Spleen (tissue), 11 donors: ENCODE measurements at regions not wholly inside any gene's neighbourhood (a gene's known extent, or its start where the extent isn't known, plus 50 kb on each side); places are given as distances from the start of the nearest gene placed in this dataset.

Source experiments
- DNase-seq: peaks from one replicate; pipeline ENCODE4 v3.0.0-alpha.2; 2020
- H3K27ac ChIP-seq, 8 donors: fragments of 200-600 bp; sonication (generic) in 7 of 8; 1 replicate in 4 of 8; 2 replicates in 4 of 8; pipeline versions ENCODE4 v1.5.0 to v1.8.0; 2016 to 2021; ENCODE audit warnings: inconsistent platforms in 4 of 8, mild to moderate bottlenecking in 4 of 8, moderate library complexity in 1 of 8
- H3K27me3 ChIP-seq, 7 donors: fragments of 200-600 bp; sonication (generic) in 6 of 7; replicated peaks in 1 of 7; 1 replicate in 4 of 7; 2 replicates in 3 of 7; pipeline versions ENCODE4 v1.5.0 to v1.8.0; 2016 to 2021; ENCODE audit warnings: inconsistent platforms in 3 of 7, mild to moderate bottlenecking in 1 of 7
- H3K36me3 ChIP-seq, 6 donors: fragments of 200-600 bp; sonication (generic) in 5 of 6; 1 replicate in 4 of 6; 2 replicates in 2 of 6; pipeline versions ENCODE4 v1.5.0 to v1.8.0; 2016 to 2021; ENCODE audit warnings: inconsistent platforms in 2 of 6
- H3K4me1 ChIP-seq, 6 donors: fragments of 200-600 bp; sonication (generic) in 5 of 6; 1 replicate in 3 of 6; 2 replicates in 3 of 6; pipeline versions ENCODE4 v1.5.0 to v1.8.0; 2016 to 2021; ENCODE audit warnings: inconsistent platforms in 3 of 6
- H3K4me3 ChIP-seq, 8 donors: fragments of 200-600 bp; sonication (generic) in 7 of 8; 1 replicate in 4 of 8; 2 replicates in 4 of 8; pipeline versions ENCODE4 v1.5.0 to v1.8.0; 2016 to 2021; ENCODE audit warnings: inconsistent platforms in 4 of 8, mild to moderate bottlenecking in 4 of 8, moderate library complexity in 2 of 8
- H3K9me3 ChIP-seq, 8 donors: fragments of 200-600 bp; sonication (generic) in 7 of 8; 1 replicate in 4 of 8; 2 replicates in 4 of 8; pipeline versions ENCODE4 v1.5.0 to v1.8.0; 2016 to 2021; ENCODE audit warnings: inconsistent platforms in 4 of 8
- POLR2A ChIP-seq, 3 donors: fragments of 450-650 bp; IDR thresholded peaks; one replicate each; pipeline ENCODE4 v1.5.1; 2017; ENCODE audit warnings: antibody characterized with exemption in 3 of 3, mild to moderate bottlenecking in 1 of 3
- POLR2AphosphoS5 ChIP-seq, 3 donors: sonication (generic); formaldehyde crosslinking; IDR thresholded peaks; one replicate each; pipeline ENCODE4 v1.5.1; 2017; ENCODE audit warnings: antibody characterized with exemption in 3 of 3
- WGBS, 5 donors: extraction: QIAGEN DNeasy Blood & Tissue Kit in 3 of 5; methylation state at CpG; one replicate each; pipeline versions ENCODE4 v1.1.5 to v1.1.7; 2013 to 2018; 5-methylcytosine and 5-hydroxymethylcytosine counted together
- intact Hi-C: fragments of 100-400 bp; cut with DNase I; formaldehyde crosslinking; loops from one replicate; pipeline ENCODE4 v1.15.0; 2023; ENCODE audit warnings: low total_unique reads
- TF ChIP-seq, protein P1 (sequence below), 11 experiments: fragments of 200-600 bp in 7 of 11; fragments of 450-650 bp in 4 of 11; sonication (generic) in 4 of 11; IDR thresholded peaks in 8 of 11; conservative IDR thresholded peaks in 3 of 11; 1 replicate in 7 of 11; 2 replicates in 4 of 11; pipeline versions ENCODE4 v1.4.0 to v1.8.0; 2016 to 2021; ENCODE audit warnings: antibody characterized with exemption in 11 of 11, inconsistent platforms in 4 of 11, mild to moderate bottlenecking in 1 of 11
- donor health status: healthy with polysubstance abuse.
- donor health status: DM: no; HTN: no; CAD: no; lungs with moderate emphysema.
- donor health status: DM: no; HTN: no; CAD: no.
- donor health status: Bipolar disorder and iron deficiency.
- donor health status: healthy.
- donor health status: DM: no; HTN: no; CAD: no.
- donor health status: DM: yes; HTN: yes; CAD: no.

DNA sequence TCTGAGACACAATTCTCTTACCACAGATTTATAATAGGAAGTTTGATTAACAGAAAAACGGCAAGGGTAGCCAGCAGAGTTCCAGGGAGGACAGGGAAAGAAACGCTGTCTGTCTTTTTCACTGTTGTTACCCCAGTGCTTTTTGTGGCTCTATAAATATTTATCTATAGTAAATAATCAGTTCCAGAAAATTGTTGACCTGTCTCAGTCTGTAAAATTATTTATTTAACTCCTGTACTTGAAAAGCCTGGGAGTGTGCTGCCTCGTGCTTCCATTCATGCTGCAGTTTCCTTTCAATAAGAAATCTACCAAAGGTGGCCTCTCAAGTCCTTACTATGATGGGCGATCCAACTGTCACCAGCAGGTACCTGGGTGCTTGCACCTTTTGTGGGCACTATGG, 102.9 kb downstream of the ETAA1 start:
- Histone ChIP-seq H3K4me1 (no peaks in the 10 kb centered on the region), H3K4me3 (no peak overlapping the region), H3K27ac (no peak overlapping the region), H3K27me3 (no peaks in the 10 kb centered on the region), H3K36me3 (no peaks in the 10 kb centered on the region), H3K9me3 (no peaks in the 10 kb centered on the region)
- no peak for DNase-seq
- intact Hi-C loops: no loop called here
- TF ChIP-seq, protein P1, sequence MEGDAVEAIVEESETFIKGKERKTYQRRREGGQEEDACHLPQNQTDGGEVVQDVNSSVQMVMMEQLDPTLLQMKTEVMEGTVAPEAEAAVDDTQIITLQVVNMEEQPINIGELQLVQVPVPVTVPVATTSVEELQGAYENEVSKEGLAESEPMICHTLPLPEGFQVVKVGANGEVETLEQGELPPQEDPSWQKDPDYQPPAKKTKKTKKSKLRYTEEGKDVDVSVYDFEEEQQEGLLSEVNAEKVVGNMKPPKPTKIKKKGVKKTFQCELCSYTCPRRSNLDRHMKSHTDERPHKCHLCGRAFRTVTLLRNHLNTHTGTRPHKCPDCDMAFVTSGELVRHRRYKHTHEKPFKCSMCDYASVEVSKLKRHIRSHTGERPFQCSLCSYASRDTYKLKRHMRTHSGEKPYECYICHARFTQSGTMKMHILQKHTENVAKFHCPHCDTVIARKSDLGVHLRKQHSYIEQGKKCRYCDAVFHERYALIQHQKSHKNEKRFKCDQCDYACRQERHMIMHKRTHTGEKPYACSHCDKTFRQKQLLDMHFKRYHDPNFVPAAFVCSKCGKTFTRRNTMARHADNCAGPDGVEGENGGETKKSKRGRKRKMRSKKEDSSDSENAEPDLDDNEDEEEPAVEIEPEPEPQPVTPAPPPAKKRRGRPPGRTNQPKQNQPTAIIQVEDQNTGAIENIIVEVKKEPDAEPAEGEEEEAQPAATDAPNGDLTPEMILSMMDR (IDR thresholded peaks at IDR 0.05 in 8 of 11, conservative IDR thresholded peaks at IDR 0.05 in 3 of 11): no peak
- no peak for TF ChIP-seq POLR2AphosphoS5 (IDR thresholded peaks at IDR 0.05)
- TF ChIP-seq POLR2A (IDR thresholded peaks at IDR 0.05): no peak
- 66 to 79% (median 68%) methylated on average over 4 of the region's 4 CpGs for WGBS, 5 donors

DNA sequence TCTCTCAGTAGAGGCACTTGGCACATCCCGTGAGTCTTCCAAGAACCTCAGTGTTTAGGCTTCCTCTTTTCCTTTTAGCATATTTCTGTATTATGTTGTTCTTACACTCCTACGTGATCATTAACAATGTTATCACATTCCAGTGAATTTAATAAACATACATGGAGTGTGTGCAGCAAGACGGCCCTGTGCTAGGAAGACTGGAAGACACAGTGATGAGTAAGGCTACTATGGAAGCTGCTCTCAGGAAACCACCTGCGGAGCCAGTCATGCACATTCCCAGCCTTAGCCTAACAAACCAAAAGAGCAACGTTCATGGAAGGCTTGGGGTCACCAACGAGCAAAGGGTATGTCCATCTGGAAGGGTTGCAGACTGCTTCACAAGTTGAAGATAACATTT, 103.4 kb downstream of the ETAA1 start:
- Histone ChIP-seq H3K27ac (no peak overlapping the region), H3K4me1 (no peaks in the 10 kb centered on the region), H3K27me3 (no peaks in the 10 kb centered on the region), H3K4me3 (no peak overlapping the region), H3K36me3 (no peaks in the 10 kb centered on the region), H3K9me3 (no peaks in the 10 kb centered on the region)
- intact Hi-C loops: no loop called here
- 74 to 83% (median 78%) methylated on average over 6 of the region's 6 CpGs for WGBS, 5 donors
- TF ChIP-seq POLR2AphosphoS5 (IDR thresholded peaks at IDR 0.05) (no peak), POLR2A (IDR thresholded peaks at IDR 0.05) (no peak)
- TF ChIP-seq, protein P1 (IDR thresholded peaks at IDR 0.05 in 8 of 11, conservative IDR thresholded peaks at IDR 0.05 in 3 of 11): no peak
- DNase-seq: no peak

DNA sequence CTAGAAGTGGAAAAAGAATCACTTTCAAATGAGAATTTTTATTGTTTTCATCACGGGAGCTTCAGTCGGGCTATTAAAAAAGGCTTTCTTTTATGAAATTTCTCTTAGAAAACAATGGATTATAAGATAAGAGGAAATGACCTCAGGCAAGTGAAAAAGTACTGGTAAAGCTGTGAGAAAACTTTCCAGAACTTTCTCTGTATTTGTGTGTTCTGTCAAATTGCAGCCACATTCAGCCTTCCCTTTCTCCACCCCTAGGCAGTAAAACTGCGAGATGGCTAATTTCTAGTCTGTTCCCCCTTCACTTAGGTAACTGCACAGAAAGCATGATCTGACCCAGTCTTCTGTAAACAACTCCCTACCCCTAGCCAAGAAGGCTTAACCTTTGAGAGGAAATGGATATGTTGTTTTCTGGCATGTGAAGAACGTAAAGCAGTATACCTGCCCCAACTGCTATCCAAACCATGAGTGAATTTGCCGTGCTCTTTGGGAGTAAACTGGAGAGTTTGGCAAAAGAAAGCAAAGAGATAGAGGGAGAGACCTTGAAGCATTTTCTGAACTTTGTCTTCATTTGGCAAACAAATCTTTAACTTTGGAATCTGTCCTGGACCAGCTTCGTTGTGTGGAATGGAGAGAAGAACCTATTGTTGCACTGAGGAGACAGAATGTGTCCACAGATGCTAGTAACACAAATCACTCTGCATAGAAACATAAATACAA, 105.4 kb downstream of the ETAA1 start:
- Histone ChIP-seq H3K27me3 (no peaks in the 10 kb centered on the region), H3K4me3 (no peak overlapping the region), H3K36me3 (no peaks in the 10 kb centered on the region), H3K27ac (no peak overlapping the region), H3K4me1 (no peaks in the 10 kb centered on the region), H3K9me3 (no peaks in the 10 kb centered on the region)
- no peak for DNase-seq
- intact Hi-C loops: no loop called here
- TF ChIP-seq POLR2AphosphoS5 (IDR thresholded peaks at IDR 0.05) (no peak), POLR2A (IDR thresholded peaks at IDR 0.05) (no peak)
- TF ChIP-seq, protein P1 (IDR thresholded peaks at IDR 0.05 in 8 of 11, conservative IDR thresholded peaks at IDR 0.05 in 3 of 11): no peak
- 69 to 84% (median 80%) methylated on average over 6 of the region's 6 CpGs for WGBS, 5 donors

DNA sequence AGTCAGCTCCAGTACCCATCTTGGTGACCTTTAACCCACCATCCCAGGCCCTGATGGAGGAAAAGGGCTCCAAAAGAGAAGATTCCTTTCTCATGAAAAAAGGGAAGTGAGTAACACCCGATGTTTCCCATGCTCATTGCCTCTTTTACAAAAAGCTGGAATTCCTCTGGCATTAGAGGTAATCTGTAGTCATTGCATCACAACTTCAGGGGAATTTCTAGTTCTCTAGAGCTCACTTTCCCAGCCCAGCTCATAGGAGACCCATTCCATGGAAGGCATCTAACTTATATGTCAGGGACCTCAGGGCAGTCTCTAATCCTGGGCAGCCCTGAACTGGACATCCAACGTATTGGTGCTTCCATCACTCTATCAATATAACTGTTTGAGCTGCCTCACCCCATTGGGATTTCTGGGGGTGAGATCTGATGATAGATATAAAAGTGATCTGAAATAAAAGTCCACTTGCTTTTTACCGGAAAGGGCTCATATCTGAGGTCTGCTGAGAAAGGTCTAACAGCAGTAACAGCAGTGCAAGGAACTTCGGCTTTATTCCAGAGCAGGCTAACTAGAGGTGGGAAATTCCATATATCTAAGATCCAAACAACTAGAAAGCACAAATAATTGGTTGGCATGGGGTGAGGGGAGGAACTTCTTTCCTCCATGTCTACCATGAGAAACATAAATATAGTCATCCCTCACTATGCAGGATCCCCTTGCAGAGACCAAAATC, 106.1 kb downstream of the ETAA1 start:
- no peak overlapping the region for H3K27ac ChIP-seq
- no peak overlapping the region for H3K4me3 ChIP-seq
- TF ChIP-seq, protein P1 (IDR thresholded peaks at IDR 0.05 in 8 of 11, conservative IDR thresholded peaks at IDR 0.05 in 3 of 11): no peak
- no peak for TF ChIP-seq POLR2A (IDR thresholded peaks at IDR 0.05)
- TF ChIP-seq POLR2AphosphoS5 (IDR thresholded peaks at IDR 0.05): no peak
- no peaks in the 10 kb centered on the region for H3K36me3 ChIP-seq
- intact Hi-C loops: no loop called here
- H3K9me3 ChIP-seq: no peaks in the 10 kb centered on the region
- no peaks in the 10 kb centered on the region for H3K4me1 ChIP-seq
- no peak for DNase-seq
- WGBS, 5 donors: 70 to 83% (median 79%) methylated on average over 4 of the region's 4 CpGs
- H3K27me3 ChIP-seq: no peaks in the 10 kb centered on the region
